ENCODE measurements at regions not wholly inside any gene's neighbourhood (a gene's known extent, or its start where the extent isn't known, plus 50 kb on each side); places are given as distances from the start of the nearest gene placed in this dataset.

DNA sequence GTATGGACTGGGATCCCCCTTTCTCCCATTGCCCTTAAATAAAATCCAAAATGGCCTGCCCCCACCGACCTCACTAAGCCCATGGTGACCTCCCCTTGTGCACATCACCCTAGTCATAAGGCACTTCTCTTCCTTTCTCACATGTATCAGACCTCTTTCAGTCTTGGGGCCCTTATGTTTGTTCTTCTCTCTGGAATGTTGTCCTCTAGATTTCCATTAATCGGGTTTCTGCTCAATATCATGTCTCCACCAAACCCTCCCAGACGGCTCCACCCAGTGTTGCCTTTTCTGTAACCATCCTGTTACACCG lies 196.3 kb downstream of the ERCC6L2 start:
- TF ChIP-seq, protein P1, sequence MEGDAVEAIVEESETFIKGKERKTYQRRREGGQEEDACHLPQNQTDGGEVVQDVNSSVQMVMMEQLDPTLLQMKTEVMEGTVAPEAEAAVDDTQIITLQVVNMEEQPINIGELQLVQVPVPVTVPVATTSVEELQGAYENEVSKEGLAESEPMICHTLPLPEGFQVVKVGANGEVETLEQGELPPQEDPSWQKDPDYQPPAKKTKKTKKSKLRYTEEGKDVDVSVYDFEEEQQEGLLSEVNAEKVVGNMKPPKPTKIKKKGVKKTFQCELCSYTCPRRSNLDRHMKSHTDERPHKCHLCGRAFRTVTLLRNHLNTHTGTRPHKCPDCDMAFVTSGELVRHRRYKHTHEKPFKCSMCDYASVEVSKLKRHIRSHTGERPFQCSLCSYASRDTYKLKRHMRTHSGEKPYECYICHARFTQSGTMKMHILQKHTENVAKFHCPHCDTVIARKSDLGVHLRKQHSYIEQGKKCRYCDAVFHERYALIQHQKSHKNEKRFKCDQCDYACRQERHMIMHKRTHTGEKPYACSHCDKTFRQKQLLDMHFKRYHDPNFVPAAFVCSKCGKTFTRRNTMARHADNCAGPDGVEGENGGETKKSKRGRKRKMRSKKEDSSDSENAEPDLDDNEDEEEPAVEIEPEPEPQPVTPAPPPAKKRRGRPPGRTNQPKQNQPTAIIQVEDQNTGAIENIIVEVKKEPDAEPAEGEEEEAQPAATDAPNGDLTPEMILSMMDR (IDR thresholded peaks at IDR 0.05; ENCODE audit: extremely low read depth in 1 of 2, insufficient read depth in 1 of 2, low read depth in 1 of 2, low read length in 2 of 2): no peak
- no peak for TF ChIP-seq MYC (IDR thresholded peaks at IDR 0.05; ENCODE audit: low read depth, low read length)
- TF ChIP-seq, protein P2, sequence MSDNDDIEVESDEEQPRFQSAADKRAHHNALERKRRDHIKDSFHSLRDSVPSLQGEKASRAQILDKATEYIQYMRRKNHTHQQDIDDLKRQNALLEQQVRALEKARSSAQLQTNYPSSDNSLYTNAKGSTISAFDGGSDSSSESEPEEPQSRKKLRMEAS (IDR thresholded peaks at IDR 0.05; ENCODE audit: insufficient read depth, insufficient read length): no peak
- TF ChIP-seq JUN (IDR thresholded peaks at IDR 0.05; ENCODE audit: borderline replicate concordance, insufficient read depth, insufficient read length, low read depth): no peak
- TF ChIP-seq POLR2A (IDR thresholded peaks at IDR 0.05; ENCODE audit: low read depth, low read length): no peak
- TF ChIP-seq EZH2 (IDR thresholded peaks at IDR 0.05; ENCODE audit: borderline replicate concordance, low read depth, low read length, severe bottlenecking): no peak
- TF ChIP-seq FOS (IDR thresholded peaks at IDR 0.05; ENCODE audit: borderline replicate concordance, insufficient read depth, low read length): no peak

All from endothelial cell of umbilical vein (primary cell).